ENCODE measurements at regions not wholly inside any gene's neighbourhood (a gene's known extent, or its start where the extent isn't known, plus 50 kb on each side); places are given as distances from the start of the nearest gene placed in this dataset.

DNA sequence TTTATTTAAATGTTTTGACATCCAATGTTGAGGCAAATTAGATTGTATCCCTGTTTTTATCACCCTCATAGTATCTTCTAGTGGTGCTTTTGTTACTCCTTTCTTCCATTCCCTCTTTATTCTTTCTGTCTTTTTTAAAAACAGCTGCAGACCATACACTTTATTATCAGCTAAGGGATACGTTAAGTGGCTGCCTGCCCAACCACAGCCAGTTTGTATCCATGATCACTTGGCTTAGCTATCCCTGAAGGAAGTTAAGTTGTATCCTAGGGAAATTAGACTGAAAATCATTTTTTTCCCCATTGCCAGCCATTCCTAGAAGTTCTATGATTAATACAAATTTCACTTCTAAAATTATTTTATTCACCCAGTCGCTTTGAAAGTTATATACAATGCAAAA, 1032.7 kb downstream of the NR2F1-AS1 start:
- TF ChIP-seq, protein P1, sequence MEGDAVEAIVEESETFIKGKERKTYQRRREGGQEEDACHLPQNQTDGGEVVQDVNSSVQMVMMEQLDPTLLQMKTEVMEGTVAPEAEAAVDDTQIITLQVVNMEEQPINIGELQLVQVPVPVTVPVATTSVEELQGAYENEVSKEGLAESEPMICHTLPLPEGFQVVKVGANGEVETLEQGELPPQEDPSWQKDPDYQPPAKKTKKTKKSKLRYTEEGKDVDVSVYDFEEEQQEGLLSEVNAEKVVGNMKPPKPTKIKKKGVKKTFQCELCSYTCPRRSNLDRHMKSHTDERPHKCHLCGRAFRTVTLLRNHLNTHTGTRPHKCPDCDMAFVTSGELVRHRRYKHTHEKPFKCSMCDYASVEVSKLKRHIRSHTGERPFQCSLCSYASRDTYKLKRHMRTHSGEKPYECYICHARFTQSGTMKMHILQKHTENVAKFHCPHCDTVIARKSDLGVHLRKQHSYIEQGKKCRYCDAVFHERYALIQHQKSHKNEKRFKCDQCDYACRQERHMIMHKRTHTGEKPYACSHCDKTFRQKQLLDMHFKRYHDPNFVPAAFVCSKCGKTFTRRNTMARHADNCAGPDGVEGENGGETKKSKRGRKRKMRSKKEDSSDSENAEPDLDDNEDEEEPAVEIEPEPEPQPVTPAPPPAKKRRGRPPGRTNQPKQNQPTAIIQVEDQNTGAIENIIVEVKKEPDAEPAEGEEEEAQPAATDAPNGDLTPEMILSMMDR (IDR thresholded peaks at IDR 0.05), result no peak
- no peak for TF ChIP-seq EP300 (IDR thresholded peaks at IDR 0.05)
- no peak for TF ChIP-seq POLR2AphosphoS5 (IDR thresholded peaks at IDR 0.05)
- TF ChIP-seq POLR2A (IDR thresholded peaks at IDR 0.05), result no peak
